Fibroblast of peridontal ligament (primary cell): ENCODE measurements at regions not wholly inside any gene's neighbourhood (a gene's known extent, or its start where the extent isn't known, plus 50 kb on each side); places are given as distances from the start of the nearest gene placed in this dataset.

ENCODE experiments used
- DNase-seq: peaks from one replicate; pipeline ENCODE4 v3.0.0-alpha.2; 2010; ENCODE audit errors: extremely low read depth

GRCh38 chr10:78541481-78542140 lies 507.9 kb downstream of the RPS24 start:
- peak; percentile 41 for DNase-seq

DNA sequence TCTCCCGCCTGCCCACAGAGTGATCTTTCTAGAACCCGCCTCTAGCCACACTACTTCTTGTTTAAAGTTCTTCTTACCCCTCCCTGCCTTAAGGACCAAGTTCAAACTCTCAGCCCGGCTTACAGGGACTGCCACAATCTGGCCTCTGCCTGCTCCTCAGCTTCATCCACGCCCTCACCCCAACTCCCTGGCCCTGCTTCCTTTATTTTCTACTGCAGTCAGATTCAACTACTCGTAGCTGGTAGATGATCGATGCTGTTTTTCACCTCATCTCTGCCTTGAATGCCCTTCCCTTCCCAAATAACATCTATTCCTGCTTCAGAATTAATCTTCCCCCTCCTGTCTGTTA lies 508.5 kb downstream of the RPS24 start:
- DNase-seq, result no peak

DNA sequence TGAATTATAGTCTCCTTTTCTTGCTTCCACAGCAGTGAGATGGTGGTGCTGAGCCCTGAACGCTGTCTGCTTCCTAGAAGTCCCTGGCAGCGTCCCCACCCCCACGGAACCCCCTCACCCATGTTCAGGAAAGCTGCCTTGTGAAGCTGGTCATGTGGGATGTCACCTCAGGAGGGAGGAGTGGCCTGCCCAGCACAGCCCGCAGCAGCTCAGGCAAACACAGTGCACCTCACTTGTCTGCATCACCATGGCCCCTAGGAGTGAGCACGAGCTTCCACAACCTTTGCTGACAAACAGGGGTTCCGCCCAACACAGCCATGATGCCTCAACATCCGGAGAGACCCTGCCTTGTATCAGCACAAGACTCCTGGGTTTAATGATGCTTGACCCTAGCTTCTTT lies 508.9 kb downstream of the RPS24 start:
- DNase-seq, result no peak

DNA sequence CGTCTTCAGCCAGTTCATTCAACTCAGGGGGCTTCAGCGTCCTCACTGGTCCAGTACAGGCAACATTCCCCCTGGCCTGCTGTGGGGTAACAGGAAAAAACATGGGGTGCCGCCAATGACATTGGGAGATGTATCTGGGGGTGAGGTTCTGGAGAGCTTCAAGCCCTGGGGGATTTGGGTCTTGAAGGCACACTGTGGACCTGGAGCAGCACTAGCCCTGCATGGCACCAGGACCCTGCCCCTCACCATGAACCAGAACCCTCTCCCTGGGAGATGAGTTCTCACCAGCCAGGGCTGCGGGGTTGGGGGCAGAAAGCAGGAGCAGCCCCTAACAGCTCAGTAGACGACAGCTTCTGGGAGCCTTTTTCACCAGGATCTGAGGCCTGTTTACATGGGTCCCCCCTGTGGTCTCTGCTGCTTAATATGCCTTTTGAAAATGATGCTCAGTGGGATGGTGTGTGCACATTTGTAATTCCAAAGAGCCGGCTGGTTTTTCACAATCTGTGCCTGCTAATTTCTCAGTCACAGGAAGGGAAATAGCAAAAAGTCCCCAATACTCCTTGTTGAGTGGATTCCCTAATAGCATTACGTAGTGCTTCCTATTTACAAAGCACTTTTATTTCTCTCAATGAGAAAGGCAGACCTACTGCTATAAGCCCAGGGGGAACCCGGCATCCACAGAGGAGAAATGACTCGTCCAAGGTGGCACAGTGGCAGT lies 509.5 kb downstream of the RPS24 start:
- DNase-seq, result no peak

- DNase-seq, result peak; percentile 99
Measured at GRCh38 chr10:78543749-78544362, 510.2 kb downstream of the RPS24 start.

DNA sequence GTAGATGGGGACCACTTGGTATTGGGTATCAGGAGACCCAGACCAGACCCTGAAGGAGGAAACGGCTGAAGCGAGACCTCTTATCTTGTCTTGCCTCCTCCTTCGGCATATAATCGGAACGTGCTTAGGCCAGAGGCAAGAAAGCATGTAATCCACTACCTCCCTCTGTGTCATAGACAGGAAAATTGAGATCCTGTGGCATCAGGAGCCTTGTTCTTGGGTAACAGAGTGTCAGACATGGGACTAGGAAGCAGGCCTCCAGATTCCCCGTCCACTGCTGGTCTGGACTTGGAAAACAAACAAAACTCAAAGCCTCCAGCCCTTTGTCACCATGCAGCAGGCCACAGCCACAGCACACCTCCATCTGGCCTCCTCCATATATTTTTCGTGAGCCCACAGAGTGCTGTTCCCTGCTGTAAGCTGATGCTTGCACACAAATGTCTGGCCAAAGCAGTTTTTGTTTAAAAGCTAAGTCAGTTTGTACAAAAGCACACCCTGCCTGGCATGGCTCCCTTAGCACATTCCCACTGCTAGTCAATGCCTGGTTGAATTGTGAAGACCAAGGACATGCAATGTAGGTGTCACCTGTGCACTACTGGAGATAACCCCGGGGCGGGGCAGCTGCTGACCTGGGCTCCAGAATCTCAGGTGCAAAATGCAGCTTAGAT lies 510.9 kb downstream of the RPS24 start:
- no peak for DNase-seq

- DNase-seq, result no peak
Measured at GRCh38 chr10:78545756-78546155, 512.1 kb downstream of the RPS24 start.

DNA sequence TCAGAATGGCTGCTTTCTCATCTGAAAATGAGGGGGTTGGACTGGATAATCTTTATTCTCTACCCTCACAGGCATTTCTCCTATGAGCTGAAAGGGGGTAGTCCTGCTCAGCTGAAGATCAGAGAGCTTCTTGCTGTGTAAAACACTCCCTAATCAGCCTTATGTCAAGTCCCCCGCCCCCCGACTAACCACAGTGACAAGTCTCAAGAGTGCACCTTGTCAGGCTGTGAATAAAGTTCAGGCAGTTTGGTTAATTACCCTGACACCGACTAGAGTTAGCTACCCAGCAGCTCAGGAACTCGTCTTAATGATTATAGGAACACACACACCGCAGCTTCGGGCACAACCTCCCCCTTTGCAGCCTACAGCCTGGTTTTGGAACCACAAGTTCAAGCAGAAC lies 513.7 kb downstream of the RPS24 start:
- DNase-seq, result no peak

DNA sequence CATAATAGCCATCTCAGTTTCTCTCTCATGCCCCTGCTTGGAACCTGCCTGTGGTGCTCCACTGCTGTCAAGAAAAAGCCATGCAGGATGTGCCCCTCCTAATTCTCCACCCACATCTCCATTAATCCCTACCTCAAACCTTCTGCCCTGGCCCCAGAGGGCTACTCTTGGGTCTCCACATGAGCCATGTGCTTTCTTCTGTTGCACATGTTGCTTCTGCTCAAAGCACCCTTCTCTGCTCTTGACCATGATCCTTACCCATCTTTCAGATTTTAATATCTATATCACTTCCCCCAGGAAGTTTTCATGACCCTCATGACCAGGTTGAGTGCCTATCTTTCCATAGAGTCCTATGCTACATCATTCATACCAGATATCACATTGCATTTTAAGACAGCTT lies 514.2 kb downstream of the RPS24 start:
- DNase-seq, result no peak

DNA sequence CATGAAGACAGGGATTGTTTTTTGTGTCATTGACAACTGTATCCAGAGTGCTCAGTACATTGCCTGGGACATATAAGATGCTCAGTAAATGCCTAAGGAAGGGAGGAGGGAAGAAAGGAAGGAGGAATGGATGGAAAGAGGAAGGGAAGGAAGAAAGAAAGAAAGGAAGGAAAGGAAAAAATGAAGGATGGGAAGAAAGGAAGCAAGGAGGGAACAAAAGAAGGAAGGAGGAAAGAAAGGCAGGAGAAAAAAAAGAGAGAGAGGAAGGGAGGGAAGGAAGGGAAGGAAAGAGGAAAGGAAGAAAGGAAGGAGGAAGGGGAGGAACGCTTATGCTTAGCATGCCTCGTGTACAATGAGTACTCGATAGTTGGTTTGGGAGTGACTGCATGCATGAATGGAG lies 514.7 kb downstream of the RPS24 start:
- no peak for DNase-seq

DNA sequence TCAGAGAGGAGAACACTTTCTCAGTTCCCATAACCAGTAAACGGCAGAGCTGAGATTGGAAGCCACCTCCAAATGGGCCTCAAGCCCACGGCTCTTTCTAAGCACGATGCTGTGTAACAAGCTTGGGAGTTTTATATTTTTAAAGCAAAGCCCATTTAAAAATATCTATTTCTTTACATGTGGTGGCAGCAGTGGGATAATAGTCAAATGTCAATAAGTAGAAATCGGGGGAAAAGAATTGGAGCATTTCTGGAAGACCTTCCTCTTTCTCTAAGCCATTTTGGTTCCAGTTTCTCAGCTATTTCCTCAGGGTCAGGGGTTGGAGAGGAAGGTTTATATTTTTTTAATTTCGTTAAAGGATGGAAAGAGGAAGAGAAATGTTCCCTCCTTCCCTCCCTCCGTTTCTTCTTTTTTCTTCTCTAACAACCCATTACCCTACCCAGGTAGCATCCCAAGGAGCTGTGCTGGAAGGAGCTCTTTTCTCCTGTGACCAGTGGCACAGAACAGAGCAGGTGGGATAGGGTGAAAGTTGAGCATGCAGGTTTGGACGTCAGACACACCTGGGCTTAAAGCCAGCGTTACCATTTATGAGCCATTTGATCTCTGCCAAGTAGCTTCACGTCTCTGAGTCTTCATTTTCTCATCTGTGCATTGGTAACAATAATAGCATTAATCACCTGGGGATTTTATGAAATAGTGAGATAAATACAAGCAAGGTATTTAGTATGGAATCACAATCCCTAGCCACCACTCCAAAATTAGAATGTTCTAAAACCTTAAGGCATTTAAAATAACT lies 515.7 kb downstream of the RPS24 start:
- no peak for DNase-seq

GRCh38 chr10:78550090-78550489 lies 516.4 kb downstream of the RPS24 start:
- no peak for DNase-seq

DNA sequence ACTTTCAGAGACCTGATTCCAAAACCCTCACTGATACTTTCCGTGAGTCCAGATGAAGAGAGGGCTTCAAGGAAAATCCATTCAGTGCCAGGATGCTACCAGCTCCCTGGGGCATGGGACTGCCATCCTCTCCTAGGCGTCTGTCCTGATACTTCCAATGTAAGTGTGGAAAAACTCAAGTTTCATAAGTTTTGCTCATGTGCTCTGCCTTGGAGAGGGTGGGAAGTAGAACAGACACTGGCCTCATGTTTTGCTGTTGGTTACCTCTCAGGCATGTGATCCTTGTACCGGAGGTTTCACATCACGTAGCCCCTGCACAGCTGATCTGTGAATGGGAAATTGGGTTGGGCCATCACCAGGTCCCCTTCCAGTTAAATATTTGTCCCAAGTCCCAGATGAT lies 517.1 kb downstream of the RPS24 start:
- DNase-seq, result no peak

- no peak for DNase-seq
Measured at GRCh38 chr10:78551184-78552005, 517.4 kb upstream of the ZMIZ1 start.

DNA sequence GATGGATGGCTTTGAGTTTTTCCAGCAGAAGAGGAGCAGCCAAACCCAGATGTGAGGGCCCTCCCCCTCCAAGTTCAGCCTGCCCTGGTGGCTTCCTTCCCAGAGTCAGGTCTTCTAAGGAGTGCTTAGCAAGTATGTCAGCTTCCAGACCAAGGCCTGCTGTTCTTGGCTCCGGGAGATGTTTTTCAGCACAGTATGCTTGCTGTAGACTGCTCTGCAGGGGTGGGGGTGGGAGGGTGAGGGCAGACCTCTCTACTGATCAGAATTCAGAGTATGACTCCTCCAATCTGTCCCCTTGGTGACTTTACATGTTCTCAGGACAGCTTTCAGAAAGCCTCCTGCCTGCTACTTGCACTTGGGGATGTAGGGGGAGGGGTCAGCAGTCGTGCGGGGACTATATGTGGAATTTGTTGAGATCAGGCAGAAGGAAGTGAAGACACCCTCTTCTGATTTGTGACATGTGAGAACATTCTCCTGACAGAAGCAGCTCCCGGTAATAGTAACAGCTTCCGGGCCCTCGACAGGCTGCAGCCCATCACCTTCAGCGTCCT lies 516.4 kb upstream of the ZMIZ1 start:
- peak; percentile 81 for DNase-seq

GRCh38 chr10:78553792-78554191 lies 515.0 kb upstream of the ZMIZ1 start:
- no peak for DNase-seq

DNA sequence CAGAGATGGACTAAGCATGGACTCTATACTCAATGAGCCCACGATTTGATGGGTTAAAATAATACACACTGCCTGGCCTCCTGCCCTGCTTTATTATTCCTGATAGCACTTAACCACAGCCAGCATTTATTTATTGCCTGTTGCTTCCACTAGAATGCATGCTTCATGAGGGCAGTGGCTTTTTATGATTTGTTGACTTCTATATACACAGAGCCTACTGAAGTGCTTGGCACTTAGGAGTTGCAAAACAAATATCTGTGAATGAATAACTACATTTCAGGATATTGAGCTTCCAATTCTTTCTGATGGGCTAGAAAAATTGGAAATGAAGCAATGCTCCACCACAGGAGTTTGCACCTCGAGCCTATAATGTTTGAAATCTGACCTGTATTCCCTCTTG lies 513.6 kb upstream of the ZMIZ1 start:
- DNase-seq, result no peak

DNA sequence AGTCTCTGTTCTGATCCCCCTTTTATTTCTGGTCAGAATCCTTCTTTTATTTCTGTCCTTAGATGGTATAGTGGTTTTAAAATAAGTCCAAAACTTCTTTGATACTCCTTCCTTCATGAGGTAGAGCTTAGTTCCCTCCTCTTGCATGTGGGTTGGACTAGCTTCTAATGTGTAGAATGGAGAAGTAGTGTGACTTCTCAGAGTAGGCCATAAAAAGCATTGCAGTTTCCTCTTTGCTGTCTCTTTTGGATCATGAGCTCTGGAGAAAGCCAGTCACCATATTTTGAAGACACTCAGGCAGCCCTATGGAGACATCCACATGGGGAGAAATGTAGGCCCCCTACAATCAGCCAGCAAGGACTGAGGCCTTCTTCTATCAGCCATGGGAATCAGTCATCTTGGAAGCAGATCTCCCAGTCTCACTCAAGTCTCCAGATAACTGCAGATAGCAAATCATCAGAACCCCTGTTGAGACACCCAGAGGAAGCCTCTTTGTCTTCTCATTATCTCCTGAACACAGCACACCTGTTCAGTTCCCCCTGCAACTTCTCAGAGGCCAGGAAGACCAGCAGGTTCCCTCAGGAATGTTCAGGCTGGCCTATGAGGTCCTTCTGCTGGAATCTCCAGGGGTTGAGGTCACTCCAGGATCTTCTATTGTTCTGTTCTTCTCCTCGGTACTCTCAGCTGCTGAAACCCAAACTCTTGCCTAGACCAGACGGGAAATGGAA lies 511.9 kb upstream of the ZMIZ1 start:
- no peak for DNase-seq

- no peak for DNase-seq
Measured at GRCh38 chr10:78557433-78557925, 511.3 kb upstream of the ZMIZ1 start.
